Vagina (tissue), 2 donors: ENCODE measurements at regions not wholly inside any gene's neighbourhood (a gene's known extent, or its start where the extent isn't known, plus 50 kb on each side); places are given as distances from the start of the nearest gene placed in this dataset.

Experiments
- POLR2A ChIP-seq, 2 donors: fragments of 450-650 bp; IDR thresholded peaks; one replicate each; pipeline ENCODE4 v1.6.1; 2017; ENCODE audit warnings: antibody characterized with exemption in 2 of 2, mild to moderate bottlenecking in 2 of 2, moderate library complexity in 2 of 2
- POLR2AphosphoS5 ChIP-seq, 2 donors: sonication (generic); formaldehyde crosslinking; IDR thresholded peaks; one replicate each; pipeline ENCODE4 v1.9.0; 2017; ENCODE audit warnings: antibody characterized with exemption in 2 of 2, mild to moderate bottlenecking in 2 of 2, low read depth in 1 of 2; ENCODE audit not compliant: insufficient read depth in 1 of 2
- TF ChIP-seq, protein P1 (sequence below), 3 experiments: fragments of 450-650 bp in 2 of 3; fragments of 200-600 bp in 1 of 3; sonication (generic) in 1 of 3; IDR thresholded peaks; one replicate each; pipeline ENCODE4 v1.5.1; 2017 to 2019; ENCODE audit warnings: antibody characterized with exemption in 3 of 3, mild to moderate bottlenecking in 2 of 3, moderate library complexity in 2 of 3

DNA sequence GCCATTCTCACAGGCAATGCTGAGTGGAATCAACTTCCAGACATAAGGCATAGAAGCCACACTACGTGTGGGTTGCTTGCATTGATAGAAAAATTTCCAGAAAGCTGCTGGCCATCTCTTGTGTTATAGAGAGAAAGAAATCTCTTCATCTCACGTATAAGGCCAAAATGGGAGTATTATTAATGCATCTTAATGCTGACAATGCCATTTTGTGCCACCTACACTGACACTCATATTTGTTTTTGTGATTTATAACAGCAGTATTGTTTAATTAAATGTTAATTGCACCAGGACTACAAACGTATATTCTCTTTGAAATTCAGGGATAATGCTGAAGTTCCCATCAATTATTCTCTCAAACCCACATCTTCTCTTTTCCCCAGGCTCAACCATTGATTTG is 56.1 kb upstream of the TMEM132D start:
- TF ChIP-seq, protein P1, sequence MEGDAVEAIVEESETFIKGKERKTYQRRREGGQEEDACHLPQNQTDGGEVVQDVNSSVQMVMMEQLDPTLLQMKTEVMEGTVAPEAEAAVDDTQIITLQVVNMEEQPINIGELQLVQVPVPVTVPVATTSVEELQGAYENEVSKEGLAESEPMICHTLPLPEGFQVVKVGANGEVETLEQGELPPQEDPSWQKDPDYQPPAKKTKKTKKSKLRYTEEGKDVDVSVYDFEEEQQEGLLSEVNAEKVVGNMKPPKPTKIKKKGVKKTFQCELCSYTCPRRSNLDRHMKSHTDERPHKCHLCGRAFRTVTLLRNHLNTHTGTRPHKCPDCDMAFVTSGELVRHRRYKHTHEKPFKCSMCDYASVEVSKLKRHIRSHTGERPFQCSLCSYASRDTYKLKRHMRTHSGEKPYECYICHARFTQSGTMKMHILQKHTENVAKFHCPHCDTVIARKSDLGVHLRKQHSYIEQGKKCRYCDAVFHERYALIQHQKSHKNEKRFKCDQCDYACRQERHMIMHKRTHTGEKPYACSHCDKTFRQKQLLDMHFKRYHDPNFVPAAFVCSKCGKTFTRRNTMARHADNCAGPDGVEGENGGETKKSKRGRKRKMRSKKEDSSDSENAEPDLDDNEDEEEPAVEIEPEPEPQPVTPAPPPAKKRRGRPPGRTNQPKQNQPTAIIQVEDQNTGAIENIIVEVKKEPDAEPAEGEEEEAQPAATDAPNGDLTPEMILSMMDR (IDR thresholded peaks at IDR 0.05) = no peak
- TF ChIP-seq POLR2A (IDR thresholded peaks at IDR 0.05) (no peak), POLR2AphosphoS5 (IDR thresholded peaks at IDR 0.05; ENCODE audit: insufficient read depth in 1 of 2, low read depth in 1 of 2) (no peak)
